PFSK-1 (cell line): ENCODE measurements at regions not wholly inside any gene's neighbourhood (a gene's known extent, or its start where the extent isn't known, plus 50 kb on each side); places are given as distances from the start of the nearest gene placed in this dataset.

Experiments
- FOXP2 ChIP-seq: optimal IDR thresholded peaks from 2 replicates; pipeline ENCODE3; 2011; ENCODE audit warnings: borderline replicate concordance, control low read depth, inconsistent platforms; ENCODE audit not compliant: insufficient read depth; ENCODE audit errors: extremely low read length, extremely low read depth
- POLR2AphosphoS5 ChIP-seq: IDR thresholded peaks from 2 replicates; pipeline ENCODE4 v1.6.1; 2012; ENCODE audit warnings: low read depth, mild to moderate bottlenecking, control low read depth, low read length, moderate library complexity
- SIN3A ChIP-seq: IDR thresholded peaks from 2 replicates; pipeline ENCODE4 v1.6.1; 2012; ENCODE audit warnings: mild to moderate bottlenecking, low read length, moderate library complexity, borderline replicate concordance; ENCODE audit not compliant: insufficient read depth
- TAF1 ChIP-seq: IDR thresholded peaks from 2 replicates; pipeline ENCODE4 v1.6.1; 2012; ENCODE audit warnings: low read length, control low read depth, borderline replicate concordance; ENCODE audit not compliant: insufficient read depth
- TF ChIP-seq, protein P1 (sequence below), 2 experiments: IDR thresholded peaks; 2 replicates each; pipeline versions ENCODE4 v1.6.1 to v1.8.0; 2011 to 2012; ENCODE audit warnings: low read depth in 2 of 2, low read length in 2 of 2, control low read depth in 1 of 2, inconsistent platforms in 1 of 2, mild to moderate bottlenecking in 1 of 2, moderate library complexity in 1 of 2; ENCODE audit not compliant: insufficient read depth in 1 of 2

DNA sequence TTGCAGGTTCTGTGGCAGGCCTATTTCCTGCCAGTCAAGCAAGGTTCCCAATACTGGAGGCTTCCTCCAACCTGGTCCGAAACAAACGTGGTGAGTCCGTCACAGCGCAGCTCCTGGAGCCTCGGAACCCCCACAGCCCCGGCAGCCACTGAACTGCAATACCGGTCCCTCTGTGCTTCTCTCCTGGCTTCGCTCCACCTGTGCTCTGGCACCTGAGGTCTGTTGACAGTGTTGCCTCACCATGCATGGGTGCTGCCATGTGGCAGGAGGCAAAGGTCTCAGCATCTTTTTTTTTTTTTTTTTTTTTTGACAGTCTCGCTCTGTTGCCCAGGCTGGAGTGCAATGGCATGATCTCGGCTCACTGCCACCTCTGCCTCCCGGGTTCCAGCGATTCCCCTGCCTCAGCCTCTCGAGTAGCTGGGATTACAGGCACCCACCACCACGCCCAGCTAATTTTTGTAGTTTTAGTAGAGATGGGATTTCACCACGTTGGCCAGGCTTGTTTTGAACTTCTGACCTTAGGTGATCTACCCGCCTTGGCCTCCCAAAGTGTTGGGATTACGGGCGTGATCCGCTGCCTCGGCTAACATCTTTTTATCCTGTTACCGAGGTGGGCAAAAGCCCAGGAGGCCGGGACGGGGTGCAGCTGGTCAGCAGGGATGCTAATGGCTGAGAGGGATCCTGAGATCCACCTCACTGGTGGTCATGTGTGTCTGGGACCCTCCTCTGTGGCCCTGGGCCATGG is 57.1 kb upstream of the RNU6ATAC start:
- TF ChIP-seq TAF1 = no peak
- TF ChIP-seq FOXP2 = no peak
- no peak for TF ChIP-seq SIN3A
- TF ChIP-seq, protein P1, sequence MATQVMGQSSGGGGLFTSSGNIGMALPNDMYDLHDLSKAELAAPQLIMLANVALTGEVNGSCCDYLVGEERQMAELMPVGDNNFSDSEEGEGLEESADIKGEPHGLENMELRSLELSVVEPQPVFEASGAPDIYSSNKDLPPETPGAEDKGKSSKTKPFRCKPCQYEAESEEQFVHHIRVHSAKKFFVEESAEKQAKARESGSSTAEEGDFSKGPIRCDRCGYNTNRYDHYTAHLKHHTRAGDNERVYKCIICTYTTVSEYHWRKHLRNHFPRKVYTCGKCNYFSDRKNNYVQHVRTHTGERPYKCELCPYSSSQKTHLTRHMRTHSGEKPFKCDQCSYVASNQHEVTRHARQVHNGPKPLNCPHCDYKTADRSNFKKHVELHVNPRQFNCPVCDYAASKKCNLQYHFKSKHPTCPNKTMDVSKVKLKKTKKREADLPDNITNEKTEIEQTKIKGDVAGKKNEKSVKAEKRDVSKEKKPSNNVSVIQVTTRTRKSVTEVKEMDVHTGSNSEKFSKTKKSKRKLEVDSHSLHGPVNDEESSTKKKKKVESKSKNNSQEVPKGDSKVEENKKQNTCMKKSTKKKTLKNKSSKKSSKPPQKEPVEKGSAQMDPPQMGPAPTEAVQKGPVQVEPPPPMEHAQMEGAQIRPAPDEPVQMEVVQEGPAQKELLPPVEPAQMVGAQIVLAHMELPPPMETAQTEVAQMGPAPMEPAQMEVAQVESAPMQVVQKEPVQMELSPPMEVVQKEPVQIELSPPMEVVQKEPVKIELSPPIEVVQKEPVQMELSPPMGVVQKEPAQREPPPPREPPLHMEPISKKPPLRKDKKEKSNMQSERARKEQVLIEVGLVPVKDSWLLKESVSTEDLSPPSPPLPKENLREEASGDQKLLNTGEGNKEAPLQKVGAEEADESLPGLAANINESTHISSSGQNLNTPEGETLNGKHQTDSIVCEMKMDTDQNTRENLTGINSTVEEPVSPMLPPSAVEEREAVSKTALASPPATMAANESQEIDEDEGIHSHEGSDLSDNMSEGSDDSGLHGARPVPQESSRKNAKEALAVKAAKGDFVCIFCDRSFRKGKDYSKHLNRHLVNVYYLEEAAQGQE (IDR thresholded peaks at IDR 0.05; ENCODE audit: insufficient read depth in 1 of 2, low read depth in 2 of 2, low read length in 2 of 2) = no peak
- no peak for TF ChIP-seq POLR2AphosphoS5

DNA sequence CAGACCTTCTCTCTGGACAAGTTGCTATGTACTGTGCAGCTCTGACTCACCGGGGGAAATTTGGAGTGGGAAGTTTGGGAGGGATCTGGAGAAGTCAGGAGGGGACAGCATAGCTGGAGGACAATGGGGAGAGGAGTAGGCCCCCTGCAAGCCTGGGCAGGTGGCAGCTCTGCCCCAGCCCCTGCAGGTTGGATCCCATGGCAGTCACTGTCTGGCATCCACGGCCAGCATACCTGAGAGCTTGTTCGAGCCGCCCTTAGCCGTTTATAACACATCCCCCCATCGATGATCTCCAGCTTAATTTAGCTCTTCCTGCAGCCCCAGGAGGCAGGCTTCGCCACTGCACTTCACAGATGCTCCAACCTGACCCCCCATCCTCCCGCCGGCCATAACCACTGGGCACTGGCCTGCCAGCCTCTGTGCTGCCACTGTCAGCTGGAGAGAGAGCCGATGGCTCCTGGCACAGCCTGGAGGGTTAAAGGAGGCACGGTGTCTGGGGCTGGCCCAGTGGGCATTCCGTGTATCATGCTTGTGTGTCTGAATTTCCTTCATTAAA is 57.7 kb upstream of the RNU6ATAC start:
- TF ChIP-seq SIN3A = no peak
- TF ChIP-seq FOXP2 = no peak
- no peak for TF ChIP-seq POLR2AphosphoS5
- TF ChIP-seq, protein P1 (IDR thresholded peaks at IDR 0.05; ENCODE audit: insufficient read depth in 1 of 2, low read depth in 2 of 2, low read length in 2 of 2) = no peak
- TF ChIP-seq TAF1 = no peak

DNA sequence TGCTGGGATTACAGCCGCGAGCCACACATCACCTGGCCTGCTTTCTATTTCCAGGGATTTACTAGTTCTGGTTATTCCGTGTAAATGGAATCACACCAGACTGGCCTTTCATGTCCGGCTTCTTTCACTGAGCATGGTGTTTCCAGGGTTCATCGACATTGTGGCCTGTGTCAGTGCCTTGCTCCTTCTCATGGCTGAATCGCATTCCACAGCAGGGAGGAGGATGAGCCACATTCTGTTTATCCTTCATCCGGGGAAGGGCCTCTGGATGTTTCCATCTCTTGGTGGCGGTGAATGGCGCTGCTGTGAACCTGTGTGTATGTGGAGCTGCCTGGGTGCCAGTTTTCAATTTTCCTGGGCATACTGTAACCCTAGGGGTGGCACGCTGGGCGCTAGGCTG is 58.7 kb upstream of the RNU6ATAC start:
- TF ChIP-seq SIN3A (no peak), POLR2AphosphoS5 (no peak), TAF1 (no peak)
- TF ChIP-seq, protein P1 (IDR thresholded peaks at IDR 0.05; ENCODE audit: insufficient read depth in 1 of 2, low read depth in 2 of 2, low read length in 2 of 2) = no peak

DNA sequence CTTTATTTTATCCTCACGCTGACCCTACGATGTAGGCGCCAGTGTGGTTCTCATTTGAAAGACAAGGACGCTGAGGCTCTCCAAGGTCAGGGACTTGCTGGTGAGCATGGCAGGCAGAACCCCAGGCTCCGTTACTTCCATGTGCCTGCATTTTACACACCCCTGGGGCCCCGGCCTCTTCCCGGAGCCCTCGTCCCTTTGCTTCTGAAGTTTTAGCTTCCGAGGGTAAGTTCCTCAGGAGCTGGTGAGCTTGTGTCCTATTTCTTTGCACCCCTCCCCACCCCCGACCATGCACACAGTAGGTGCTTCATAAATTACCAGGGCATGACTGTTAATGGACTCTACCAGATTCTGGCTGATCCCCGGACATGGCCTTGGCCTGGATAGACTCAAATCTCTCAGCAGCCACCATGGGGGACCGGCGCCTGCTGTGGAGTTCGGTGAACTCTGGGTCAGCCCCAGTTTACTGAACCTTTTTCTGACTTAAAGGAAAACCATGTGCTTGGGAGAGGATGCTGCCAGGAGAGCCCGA is 59.3 kb upstream of the RNU6ATAC start:
- TF ChIP-seq, protein P1 (IDR thresholded peaks at IDR 0.05; ENCODE audit: insufficient read depth in 1 of 2, low read depth in 2 of 2, low read length in 2 of 2) = no peak
- TF ChIP-seq POLR2AphosphoS5 (no peak), TAF1 (no peak), SIN3A (no peak), FOXP2 (no peak)
